HG03097 (cell line): ENCODE measurements at regions not wholly inside any gene's neighbourhood (a gene's known extent, or its start where the extent isn't known, plus 50 kb on each side); places are given as distances from the start of the nearest gene placed in this dataset.
"Not testable (repeated sequence)": the region's sequence is repeated elsewhere in the genome, so short reads cannot be mapped to it uniquely, and the experiment has no call there.

Experiments used
- ATAC-seq: cut with Tn5 transposase; IDR thresholded peaks from one replicate; pipeline ENCODE4 v1.9.1; 2021; ENCODE audit not compliant: unreplicated experiment, low FRiP score

DNA sequence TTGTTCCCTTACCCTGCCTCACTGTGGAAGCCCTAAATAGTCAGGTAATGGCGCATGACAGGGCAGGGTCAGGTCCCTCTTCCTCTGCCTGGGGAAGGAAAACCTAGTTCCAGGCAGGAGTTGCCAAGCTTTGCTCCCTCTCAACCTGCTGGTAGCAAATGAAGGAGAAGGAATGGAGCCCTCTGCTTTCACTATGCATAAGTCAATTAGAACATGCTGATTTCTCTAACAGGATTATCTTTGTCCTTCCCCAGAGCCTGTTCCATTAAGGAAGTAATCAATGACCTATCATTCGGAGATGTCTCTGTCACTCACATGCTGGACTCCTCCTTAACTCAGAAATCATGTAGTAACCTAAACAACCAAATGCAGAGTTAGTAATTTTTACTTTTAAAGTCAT lies 161.8 kb upstream of the NFIA start:
- no peak for ATAC-seq

DNA sequence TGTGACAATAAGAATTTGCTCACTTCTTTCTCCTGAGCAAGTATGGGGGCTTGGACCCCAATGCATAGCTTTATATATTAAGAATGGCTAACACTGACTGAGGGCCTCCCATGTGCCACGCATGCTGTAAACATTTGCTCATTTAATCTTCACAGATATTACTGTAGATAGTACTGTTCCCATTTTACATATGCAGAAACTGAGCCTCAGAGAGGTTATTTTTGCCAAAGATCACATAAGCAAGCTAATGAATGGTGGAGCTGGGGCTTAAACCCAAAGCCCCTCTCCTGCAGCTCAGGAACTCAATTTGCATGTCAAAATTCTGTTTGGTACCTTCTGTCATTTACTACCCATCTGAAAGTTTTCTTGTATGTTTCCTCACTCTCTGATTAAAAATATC lies 163.5 kb upstream of the NFIA start:
- no peak for ATAC-seq

DNA sequence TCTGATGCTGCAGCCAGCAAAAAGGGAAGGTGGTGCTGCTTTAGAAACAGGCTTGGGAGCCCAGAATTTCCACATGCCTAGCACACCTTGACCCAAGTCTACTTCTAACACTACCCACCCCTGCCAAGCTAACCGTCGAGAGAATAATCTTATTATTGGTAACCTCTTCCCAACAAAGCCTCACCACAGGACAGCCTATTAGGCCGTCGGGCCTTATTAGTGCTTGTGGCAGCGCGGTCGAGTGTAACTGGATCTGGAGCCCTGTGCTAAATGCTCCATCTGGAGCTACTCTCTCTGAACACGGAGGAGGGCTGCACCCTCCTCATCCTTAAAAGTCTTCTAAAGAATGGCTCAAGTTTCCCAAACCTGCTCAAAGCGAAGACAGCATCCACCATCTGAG lies 165.5 kb upstream of the NFIA start:
- no peak for ATAC-seq

- ATAC-seq, result no peak
Observed at GRCh38 chr1:60916199-60916598, 166.2 kb upstream of the NFIA start.

- ATAC-seq, result no peak
Observed at GRCh38 chr1:60915441-60915840, 166.9 kb upstream of the NFIA start.

- no peak for ATAC-seq
Observed at GRCh38 chr1:60914982-60915381, 167.4 kb upstream of the NFIA start.

- ATAC-seq, result not testable (repeated sequence)
Observed at GRCh38 chr1:60913708-60914107, 168.7 kb upstream of the NFIA start.

DNA sequence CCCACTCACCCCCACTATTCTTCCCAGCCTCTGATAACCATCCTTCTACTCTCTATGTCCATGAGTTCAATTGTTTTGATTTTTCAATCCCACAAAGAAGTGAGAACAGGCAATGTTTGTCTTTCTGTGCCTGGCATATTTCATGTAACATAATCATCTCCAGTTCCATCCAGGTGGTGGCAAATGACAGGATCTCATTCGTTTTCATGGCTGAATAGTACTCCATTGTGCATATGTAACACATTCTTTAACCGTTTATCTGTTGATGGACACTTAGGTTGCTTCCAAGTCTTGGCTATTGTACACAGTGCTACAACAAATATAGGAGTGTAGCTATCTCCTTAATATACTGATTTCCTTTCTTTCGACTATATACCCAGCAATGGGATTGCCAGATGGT lies 169.3 kb upstream of the NFIA start:
- no peak for ATAC-seq

- ATAC-seq, result no peak
Observed at GRCh38 chr1:60911966-60912697, 170.2 kb upstream of the NFIA start.

- no peak for ATAC-seq
Observed at GRCh38 chr1:60908159-60908558, 174.2 kb upstream of the NFIA start.

DNA sequence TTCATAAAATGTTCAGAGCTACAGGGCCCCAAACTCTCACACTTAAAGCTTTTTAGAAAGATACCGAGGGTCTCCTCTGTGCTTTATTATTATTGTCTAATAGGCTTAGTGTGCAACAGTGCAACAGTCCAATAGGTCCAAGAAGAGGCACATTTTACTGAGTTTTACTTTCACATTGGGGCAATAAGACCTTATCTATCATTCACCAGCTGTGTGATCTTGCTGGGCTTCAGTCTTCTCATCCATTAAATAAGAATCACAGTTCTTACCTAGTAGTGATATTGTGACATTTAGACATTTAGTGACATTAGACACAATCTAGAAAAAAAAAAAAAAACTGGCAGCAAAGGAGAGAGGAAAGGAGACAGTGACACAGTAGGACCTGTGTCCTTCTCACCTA lies 175.8 kb upstream of the NFIA start:
- no peak for ATAC-seq

DNA sequence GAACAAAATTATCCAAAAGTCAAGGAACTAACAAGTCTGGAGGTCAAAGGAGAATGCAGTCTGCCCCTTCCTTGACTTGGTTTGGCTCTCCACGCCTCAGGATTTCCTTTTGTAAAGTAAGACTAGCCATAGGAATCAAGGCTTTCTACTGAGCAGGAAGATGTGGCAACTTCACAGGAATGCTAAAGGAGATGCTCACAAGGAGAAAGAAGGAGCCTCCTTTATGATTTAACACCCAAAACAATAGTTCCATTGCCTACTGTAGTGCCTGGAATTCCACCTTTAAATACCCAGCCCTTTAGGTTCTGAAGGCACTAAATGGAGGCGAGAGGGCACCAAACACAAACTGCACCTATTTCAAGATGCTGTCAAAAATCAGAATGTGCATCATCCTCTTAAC lies 176.3 kb upstream of the NFIA start:
- no peak for ATAC-seq

DNA sequence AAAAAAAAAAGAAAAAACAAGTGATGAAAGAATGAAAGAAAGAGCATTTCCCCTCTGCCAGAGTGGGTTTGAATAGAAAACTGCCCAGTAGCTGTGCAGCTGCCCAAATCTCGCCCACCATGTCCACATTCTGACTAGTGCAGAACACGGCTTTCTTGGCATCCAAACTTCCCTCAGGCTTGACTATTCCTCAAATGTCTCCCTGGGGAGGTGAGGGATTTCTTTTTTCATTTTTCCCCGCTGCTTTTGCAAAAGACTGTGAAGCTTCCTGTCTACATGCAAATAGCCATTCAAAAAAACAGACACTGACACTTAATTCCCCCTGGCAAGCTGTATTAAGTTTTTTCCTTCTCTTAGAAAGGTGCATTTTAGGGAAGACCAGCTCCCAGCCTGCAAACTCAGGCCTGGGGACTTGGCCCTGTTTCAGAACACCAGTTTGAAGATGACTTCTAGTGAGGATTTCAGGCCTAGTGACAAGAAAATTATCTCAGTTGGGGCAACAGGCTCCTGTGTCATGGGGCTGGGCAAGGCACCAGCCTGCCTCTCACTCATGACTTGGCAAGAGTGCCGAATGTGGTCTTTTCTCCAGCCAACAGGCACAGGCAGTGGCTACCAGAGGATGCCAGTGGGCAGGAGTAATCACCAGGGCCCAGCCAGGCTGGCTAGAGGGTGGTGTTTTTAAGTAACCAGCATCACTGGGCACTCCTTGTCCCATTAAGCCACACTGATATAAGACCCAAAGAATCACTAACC lies 178.1 kb upstream of the NFIA start:
- no peak for ATAC-seq

- ATAC-seq, result no peak
Observed at GRCh38 chr1:60903591-60903990, 178.8 kb upstream of the NFIA start.

- ATAC-seq, result no peak
Observed at GRCh38 chr1:60899464-60899863, 182.9 kb upstream of the NFIA start.

DNA sequence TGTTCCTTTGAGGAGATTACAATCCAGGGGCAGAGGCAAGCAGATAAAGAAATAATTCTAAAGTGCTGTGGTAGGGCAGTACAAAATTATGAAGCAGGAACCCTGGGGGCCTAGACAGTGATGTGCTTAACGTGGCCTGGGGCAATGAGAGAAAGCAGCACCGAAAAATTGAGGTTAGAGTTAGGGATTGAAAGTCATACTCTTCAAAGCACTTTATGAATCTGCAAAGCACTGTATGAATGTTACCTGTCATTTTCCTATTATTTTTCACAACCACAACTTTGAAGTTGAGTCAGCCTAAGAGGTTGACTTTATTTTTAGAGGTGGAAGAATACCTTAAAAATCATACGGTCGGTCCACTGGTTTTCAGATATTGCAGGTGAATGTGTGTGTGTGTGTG lies 183.4 kb upstream of the NFIA start:
- no peak for ATAC-seq

- no peak for ATAC-seq
Observed at GRCh38 chr1:60898413-60898812, 183.9 kb upstream of the NFIA start.

- ATAC-seq, result no peak
Observed at GRCh38 chr1:60896701-60897363, 185.5 kb upstream of the NFIA start.

- ATAC-seq, result no peak
Observed at GRCh38 chr1:60895701-60896100, 186.7 kb upstream of the NFIA start.

- ATAC-seq, result no peak
Observed at GRCh38 chr1:60895252-60895651, 187.1 kb upstream of the NFIA start.

GRCh38 chr1:60894741-60895140 lies 187.6 kb upstream of the NFIA start:
- ATAC-seq, result no peak

GRCh38 chr1:60894130-60894529 lies 188.2 kb upstream of the NFIA start:
- ATAC-seq, result no peak
